Gastroesophageal sphincter (tissue), 4 donors: ENCODE measurements at regions not wholly inside any gene's neighbourhood (a gene's known extent, or its start where the extent isn't known, plus 50 kb on each side); places are given as distances from the start of the nearest gene placed in this dataset.
"Not testable (repeated sequence)": the region's sequence is repeated elsewhere in the genome, so short reads cannot be mapped to it uniquely, and the experiment has no call there.

Source experiments
- ATAC-seq: fragments of 150-250 bp; one replicate; pipeline ENCODE4 v1.9.1; 2016; ENCODE audit warnings: mild to moderate bottlenecking, moderate library complexity
- H3K27ac ChIP-seq, 4 donors: fragments of 200-600 bp; sonication (generic) in 3 of 4; 1 replicate in 3 of 4; 2 replicates in 1 of 4; pipeline ENCODE4 v1.5.1; 2016 to 2019
- H3K27me3 ChIP-seq: fragments of 200-600 bp; sonication (generic); one replicate; pipeline ENCODE4 v1.5.1; 2019
- H3K36me3 ChIP-seq, 2 donors: fragments of 200-600 bp; sonication (generic); one replicate each; pipeline ENCODE4 v1.5.1; 2019; ENCODE audit warnings: control low read depth in 1 of 2
- H3K4me1 ChIP-seq, 3 donors: fragments of 200-600 bp; sonication (generic); 1 replicate in 2 of 3; 2 replicates in 1 of 3; pipeline ENCODE4 v1.5.1; 2016 to 2019; ENCODE audit warnings: control low read depth in 2 of 3
- H3K4me3 ChIP-seq, 2 donors: fragments of 200-600 bp; sonication (generic); one replicate each; pipeline ENCODE4 v1.5.1; 2019; ENCODE audit warnings: mild to moderate bottlenecking in 1 of 2, moderate library complexity in 1 of 2
- H3K9me3 ChIP-seq, 3 donors: fragments of 200-600 bp; sonication (generic); one replicate each; pipeline ENCODE4 v1.5.1; 2017 to 2019; ENCODE audit warnings: control low read depth in 2 of 3
- CTCF ChIP-seq, 4 experiments: fragments of 200-600 bp in 2 of 4; fragments of 450-650 bp in 2 of 4; sonication (generic) in 1 of 4; IDR thresholded peaks; one replicate each; pipeline ENCODE4 v1.5.1; 2017 to 2019; ENCODE audit warnings: antibody characterized with exemption in 4 of 4, mild to moderate bottlenecking in 2 of 4, moderate library complexity in 2 of 4
- EP300 ChIP-seq: sonication (generic); formaldehyde crosslinking; IDR thresholded peaks from one replicate; pipeline ENCODE4 v1.6.1; 2017; ENCODE audit warnings: antibody characterized with exemption, mild to moderate bottlenecking
- POLR2A ChIP-seq, 2 donors: fragments of 450-650 bp; IDR thresholded peaks; one replicate each; pipeline ENCODE4 v1.6.1; 2017; ENCODE audit warnings: antibody characterized with exemption in 2 of 2, mild to moderate bottlenecking in 2 of 2, moderate library complexity in 1 of 2
- POLR2AphosphoS5 ChIP-seq: sonication (generic); formaldehyde crosslinking; IDR thresholded peaks from one replicate; pipeline ENCODE4 v1.6.1; 2017; ENCODE audit warnings: antibody characterized with exemption
- WGBS, 2 donors: methylation state at CpG; one replicate each; pipeline ENCODE4 v1.1.5; 2018; ENCODE audit warnings: low coverage in 1 of 2; 5-methylcytosine and 5-hydroxymethylcytosine counted together

GRCh38 chr10:23864631-23865147 lies 344.2 kb upstream of the KIAA1217 start:
- TF ChIP-seq CTCF (IDR thresholded peaks at IDR 0.05) = no peak
- no peak for TF ChIP-seq POLR2A (IDR thresholded peaks at IDR 0.05)
- TF ChIP-seq POLR2AphosphoS5 = no peak
- no peak for TF ChIP-seq EP300
- ATAC-seq = no peak
- Histone ChIP-seq H3K4me3 (no peak overlapping the region), H3K27me3 (no peaks in the 10 kb centered on the region), H3K9me3 (no peaks in the 10 kb centered on the region), H3K4me1 (no peaks in the 10 kb centered on the region), H3K36me3 (no peaks in the 10 kb centered on the region), H3K27ac (no peak overlapping the region)

- not testable (repeated sequence) for H3K9me3 ChIP-seq, ATAC-seq, H3K4me3 ChIP-seq, H3K4me1 ChIP-seq, H3K36me3 ChIP-seq, H3K27me3 ChIP-seq, H3K27ac ChIP-seq
- 71% methylated on average over 1 of the region's 5 CpGs; no CpG with 5 or more reads in 1 of the 2 donors for WGBS, 2 donors
Measured at GRCh38 chr10:23866985-23867384, 342.0 kb upstream of the KIAA1217 start.

GRCh38 chr10:23868121-23868520 lies 340.8 kb upstream of the KIAA1217 start:
- no peak overlapping the region for H3K4me3 ChIP-seq
- no peaks in the 10 kb centered on the region for H3K27me3 ChIP-seq
- ATAC-seq = no peak
- H3K27ac ChIP-seq = no peak overlapping the region
- 83 to 100% methylated on average over 1 to 2 of the region's 2 CpGs for WGBS, 2 donors
- no peaks in the 10 kb centered on the region for H3K9me3 ChIP-seq
- no peaks in the 10 kb centered on the region for H3K36me3 ChIP-seq
- TF ChIP-seq POLR2AphosphoS5 (no peak), POLR2A (IDR thresholded peaks at IDR 0.05) (no peak), EP300 (no peak), CTCF (IDR thresholded peaks at IDR 0.05) (no peak)
- H3K4me1 ChIP-seq = no peaks in the 10 kb centered on the region

GRCh38 chr10:23869548-23869947 lies 339.4 kb upstream of the KIAA1217 start:
- no peaks in the 10 kb centered on the region for H3K4me1 ChIP-seq
- no peaks in the 10 kb centered on the region for H3K27me3 ChIP-seq
- no peak for ATAC-seq
- TF ChIP-seq POLR2A (IDR thresholded peaks at IDR 0.05) (no peak), EP300 (no peak), POLR2AphosphoS5 (no peak), CTCF (IDR thresholded peaks at IDR 0.05) (no peak)
- no peaks in the 10 kb centered on the region for H3K9me3 ChIP-seq
- no peaks in the 10 kb centered on the region for H3K36me3 ChIP-seq
- no peak overlapping the region for H3K27ac ChIP-seq
- WGBS, 2 donors = 70 to 76% methylated on average over 7 of the region's 7 CpGs
- H3K4me3 ChIP-seq = no peak overlapping the region

GRCh38 chr10:23869996-23870395 lies 338.9 kb upstream of the KIAA1217 start:
- Histone ChIP-seq H3K36me3 (no peaks in the 10 kb centered on the region), H3K4me1 (no peaks in the 10 kb centered on the region), H3K9me3 (no peaks in the 10 kb centered on the region), H3K27me3 (no peaks in the 10 kb centered on the region), H3K4me3 (no peak overlapping the region), H3K27ac (no peak overlapping the region)
- no peak for TF ChIP-seq CTCF (IDR thresholded peaks at IDR 0.05)
- TF ChIP-seq POLR2AphosphoS5 = no peak
- TF ChIP-seq POLR2A (IDR thresholded peaks at IDR 0.05) = no peak
- TF ChIP-seq EP300 = no peak
- ATAC-seq = no peak
- WGBS, 2 donors = 70 to 79% methylated on average over 2 to 3 of the region's 3 CpGs
